Sigmoid colon (tissue), 6 donors: ENCODE measurements at regions not wholly inside any gene's neighbourhood (a gene's known extent, or its start where the extent isn't known, plus 50 kb on each side); places are given as distances from the start of the nearest gene placed in this dataset.
A peak's percentile ranks its signal among the peaks of the same experiment; 100 is the strongest.

Source experiments
- DNase-seq: peaks from one replicate; pipeline ENCODE4 v3.0.0-alpha.2; 2019
- H3K27ac ChIP-seq, 4 donors: fragments of 200-600 bp; sonication (generic); one replicate each; pipeline ENCODE4 v1.5.1; 2016 to 2019; ENCODE audit warnings: mild to moderate bottlenecking in 1 of 4
- H3K27me3 ChIP-seq, 3 donors: fragments of 200-600 bp; sonication (generic); one replicate each; pipeline ENCODE4 v1.5.1; 2019; ENCODE audit warnings: mild to moderate bottlenecking in 1 of 3
- H3K36me3 ChIP-seq, 4 donors: fragments of 200-600 bp; sonication (generic); one replicate each; pipeline ENCODE4 v1.5.1; 2016 to 2019
- H3K4me1 ChIP-seq, 4 donors: fragments of 200-600 bp; sonication (generic); one replicate each; pipeline ENCODE4 v1.5.1; 2017 to 2019
- H3K4me3 ChIP-seq, 4 donors: fragments of 200-600 bp; sonication (generic); one replicate each; pipeline ENCODE4 v1.5.1; 2017 to 2019; ENCODE audit warnings: mild to moderate bottlenecking in 2 of 4, moderate library complexity in 1 of 4
- H3K9me3 ChIP-seq, 4 donors: fragments of 200-600 bp in 3 of 4; sonication (generic) in 3 of 4; one replicate each; pipeline versions ENCODE4 v1.5.1 to v1.6.1; 2013 to 2019
- EP300 ChIP-seq, 4 donors: sonication (generic); formaldehyde crosslinking; IDR thresholded peaks; one replicate each; pipeline ENCODE4 v1.6.1; 2017; ENCODE audit warnings: antibody characterized with exemption in 4 of 4
- POLR2A ChIP-seq, 2 donors: fragments of 450-650 bp; IDR thresholded peaks; one replicate each; pipeline ENCODE4 v1.6.1; 2016; ENCODE audit warnings: antibody characterized with exemption in 2 of 2, mild to moderate bottlenecking in 2 of 2, moderate library complexity in 2 of 2
- POLR2AphosphoS5 ChIP-seq, 4 donors: sonication (generic); formaldehyde crosslinking; IDR thresholded peaks; one replicate each; pipeline ENCODE4 v1.6.1; 2017; ENCODE audit warnings: antibody characterized with exemption in 4 of 4
- WGBS, 2 donors: extraction: QIAGEN DNeasy Blood & Tissue Kit; methylation state at CpG; one replicate each; pipeline ENCODE4 v1.1.7; 2013; 5-methylcytosine and 5-hydroxymethylcytosine counted together
- intact Hi-C: fragments of 100-400 bp; cut with DNase I; formaldehyde crosslinking; loops from one replicate; pipeline ENCODE4 v1.15.1; 2023
- TF ChIP-seq, protein P1 (sequence below), 4 experiments: fragments of 450-650 bp in 3 of 4; fragments of 200-600 bp in 1 of 4; IDR thresholded peaks; one replicate each; pipeline ENCODE4 v1.5.1; 2016 to 2019; ENCODE audit warnings: antibody characterized with exemption in 4 of 4, mild to moderate bottlenecking in 3 of 4, moderate library complexity in 2 of 4
- donor health status: healthy with polysubstance abuse.
- donor health status: healthy.

DNA sequence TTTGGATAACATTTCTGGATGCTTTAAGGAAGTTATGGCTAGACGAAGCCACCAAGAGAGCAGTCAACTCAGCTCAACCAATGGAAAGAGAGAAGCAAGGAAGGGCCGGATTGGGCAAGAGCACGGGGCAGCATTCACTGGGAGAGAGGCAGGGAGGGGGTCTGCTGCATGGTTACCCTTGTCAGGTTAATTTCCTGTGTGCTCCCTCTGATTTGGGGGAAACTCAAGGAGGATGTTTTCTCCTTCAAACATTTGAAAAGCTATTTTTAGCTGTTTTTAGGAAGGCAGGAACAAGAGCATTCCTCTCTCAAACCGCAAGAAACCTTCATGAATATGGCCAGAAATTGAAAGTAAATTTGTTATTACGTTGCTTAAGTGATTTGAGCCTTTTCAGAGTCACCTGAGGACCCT lies 118.5 kb upstream of the ZFHX3 start:
- no peaks in the 10 kb centered on the region for H3K27me3 ChIP-seq
- H3K27ac ChIP-seq = peak overlapping the region; percentile 17 to 56 (median 51)
- intact Hi-C loops = no loop called here
- no peak for TF ChIP-seq POLR2A (IDR thresholded peaks at IDR 0.05)
- TF ChIP-seq, protein P1, sequence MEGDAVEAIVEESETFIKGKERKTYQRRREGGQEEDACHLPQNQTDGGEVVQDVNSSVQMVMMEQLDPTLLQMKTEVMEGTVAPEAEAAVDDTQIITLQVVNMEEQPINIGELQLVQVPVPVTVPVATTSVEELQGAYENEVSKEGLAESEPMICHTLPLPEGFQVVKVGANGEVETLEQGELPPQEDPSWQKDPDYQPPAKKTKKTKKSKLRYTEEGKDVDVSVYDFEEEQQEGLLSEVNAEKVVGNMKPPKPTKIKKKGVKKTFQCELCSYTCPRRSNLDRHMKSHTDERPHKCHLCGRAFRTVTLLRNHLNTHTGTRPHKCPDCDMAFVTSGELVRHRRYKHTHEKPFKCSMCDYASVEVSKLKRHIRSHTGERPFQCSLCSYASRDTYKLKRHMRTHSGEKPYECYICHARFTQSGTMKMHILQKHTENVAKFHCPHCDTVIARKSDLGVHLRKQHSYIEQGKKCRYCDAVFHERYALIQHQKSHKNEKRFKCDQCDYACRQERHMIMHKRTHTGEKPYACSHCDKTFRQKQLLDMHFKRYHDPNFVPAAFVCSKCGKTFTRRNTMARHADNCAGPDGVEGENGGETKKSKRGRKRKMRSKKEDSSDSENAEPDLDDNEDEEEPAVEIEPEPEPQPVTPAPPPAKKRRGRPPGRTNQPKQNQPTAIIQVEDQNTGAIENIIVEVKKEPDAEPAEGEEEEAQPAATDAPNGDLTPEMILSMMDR (IDR thresholded peaks at IDR 0.05) = no peak
- TF ChIP-seq POLR2AphosphoS5 (IDR thresholded peaks at IDR 0.05) = no peak
- no peak for TF ChIP-seq EP300 (IDR thresholded peaks at IDR 0.05)
- peak; percentile 66 for DNase-seq
- no peaks in the 10 kb centered on the region for H3K36me3 ChIP-seq
- H3K4me1 ChIP-seq = peaks cover 0 to 6% (median 2%) of the 10 kb centered on the region in 4 donors
- H3K4me3 ChIP-seq = peak overlapping the region in 3 of 4 donors; percentile 5 to 17 (median 15)
- no peaks in the 10 kb centered on the region for H3K9me3 ChIP-seq
- WGBS, 2 donors = 41 to 71% methylated on average over 5 of the region's 5 CpGs

DNA sequence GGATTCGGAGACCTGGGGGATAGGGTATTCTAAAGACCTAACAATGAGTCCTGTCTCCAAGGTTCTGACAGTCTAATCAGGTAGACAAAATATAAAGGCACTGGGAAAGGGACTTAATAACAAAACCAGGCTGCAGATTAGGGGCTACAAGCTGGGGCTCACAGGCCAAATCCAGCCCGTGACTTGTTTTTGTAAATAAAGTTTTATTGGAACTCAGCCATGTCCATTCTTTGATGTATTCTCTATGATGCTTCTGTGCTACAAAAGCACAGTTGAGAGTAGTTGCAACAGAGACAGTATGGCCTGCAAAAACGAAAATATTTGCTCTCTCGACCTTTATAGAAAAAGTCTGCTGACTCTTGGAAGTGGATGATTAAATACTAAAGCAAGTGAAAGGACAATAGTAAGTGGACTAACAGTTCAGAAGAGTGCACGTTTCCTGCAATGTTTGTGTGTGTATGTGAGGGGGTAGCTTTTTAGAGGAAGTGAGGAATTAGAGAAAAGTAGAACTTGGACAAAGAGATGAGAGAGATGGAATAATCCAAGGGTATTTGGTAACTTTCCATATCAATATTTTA lies 115.4 kb upstream of the ZFHX3 start:
- no peak overlapping the region for H3K27ac ChIP-seq
- H3K36me3 ChIP-seq = no peaks in the 10 kb centered on the region
- 68 to 71% methylated on average over 5 of the region's 5 CpGs for WGBS, 2 donors
- intact Hi-C loops = no loop called here
- TF ChIP-seq EP300 (IDR thresholded peaks at IDR 0.05) (no peak), POLR2AphosphoS5 (IDR thresholded peaks at IDR 0.05) (no peak), POLR2A (IDR thresholded peaks at IDR 0.05) (no peak)
- TF ChIP-seq, protein P1 (IDR thresholded peaks at IDR 0.05) = no peak
- H3K4me3 ChIP-seq = no peak overlapping the region
- DNase-seq = peak; percentile 11
- H3K9me3 ChIP-seq = no peaks in the 10 kb centered on the region
- H3K4me1 ChIP-seq = peaks cover 0 to 4% (median 0%) of the 10 kb centered on the region in 4 donors
- no peaks in the 10 kb centered on the region for H3K27me3 ChIP-seq

DNA sequence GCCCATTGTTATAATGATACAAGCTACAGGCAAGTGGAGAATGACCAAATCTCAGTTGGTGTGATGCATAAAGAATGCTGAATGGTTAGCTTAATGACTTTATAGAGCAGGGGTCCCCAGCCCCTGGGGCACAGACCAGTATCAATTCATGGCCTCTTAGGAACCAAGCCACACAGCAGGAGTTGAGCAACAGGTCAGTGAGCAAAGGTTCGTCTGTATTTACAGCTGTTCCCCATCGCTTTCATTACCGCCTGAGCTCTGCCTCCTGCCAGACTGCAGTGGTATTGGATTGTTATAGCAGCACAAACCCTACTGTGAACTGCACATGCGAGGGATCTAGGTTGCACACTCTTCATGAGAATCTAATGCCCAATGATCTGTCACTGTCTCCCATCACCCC lies 114.0 kb upstream of the ZFHX3 start:
- intact Hi-C loops = no loop called here
- H3K4me1 ChIP-seq = peaks cover 0 to 4% (median 0%) of the 10 kb centered on the region in 4 donors
- no peaks in the 10 kb centered on the region for H3K9me3 ChIP-seq
- H3K36me3 ChIP-seq = no peaks in the 10 kb centered on the region
- DNase-seq = no peak
- 37 to 76% methylated on average over 4 of the region's 4 CpGs for WGBS, 2 donors
- TF ChIP-seq, protein P1 (IDR thresholded peaks at IDR 0.05) = no peak
- TF ChIP-seq POLR2AphosphoS5 (IDR thresholded peaks at IDR 0.05) (no peak), POLR2A (IDR thresholded peaks at IDR 0.05) (no peak), EP300 (IDR thresholded peaks at IDR 0.05) (no peak)
- no peak overlapping the region for H3K27ac ChIP-seq
- H3K4me3 ChIP-seq = no peak overlapping the region
- no peaks in the 10 kb centered on the region for H3K27me3 ChIP-seq

DNA sequence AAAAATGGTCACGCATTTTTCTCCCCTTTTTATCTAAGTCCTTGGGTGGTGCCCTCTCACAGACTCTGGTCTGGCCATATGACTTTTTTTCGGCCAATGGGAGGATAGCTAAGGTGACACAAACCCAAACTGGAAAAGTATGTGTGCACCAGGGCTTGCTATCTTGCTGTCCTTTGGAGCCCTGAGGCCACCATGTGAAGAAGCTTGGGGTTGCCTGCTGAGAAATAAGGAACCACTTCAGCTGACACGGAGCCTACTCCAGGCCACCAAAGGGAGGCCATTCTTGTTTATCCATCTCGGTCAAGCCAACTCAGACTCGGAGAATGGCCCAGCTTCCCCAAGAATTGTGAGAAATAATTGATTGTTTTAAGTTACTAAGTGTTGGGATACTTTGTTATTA lies 111.4 kb upstream of the ZFHX3 start:
- WGBS, 2 donors = 87 to 89% methylated on average over 5 of the region's 5 CpGs
- H3K27me3 ChIP-seq = no peaks in the 10 kb centered on the region
- no peaks in the 10 kb centered on the region for H3K9me3 ChIP-seq
- DNase-seq = no peak
- no peak for TF ChIP-seq POLR2A (IDR thresholded peaks at IDR 0.05)
- TF ChIP-seq, protein P1 (IDR thresholded peaks at IDR 0.05) = no peak
- no peak for TF ChIP-seq POLR2AphosphoS5 (IDR thresholded peaks at IDR 0.05)
- no peak for TF ChIP-seq EP300 (IDR thresholded peaks at IDR 0.05)
- H3K4me1 ChIP-seq = no peaks in the 10 kb centered on the region
- no peak overlapping the region for H3K4me3 ChIP-seq
- intact Hi-C loops = no loop called here
- H3K27ac ChIP-seq = no peak overlapping the region
- H3K36me3 ChIP-seq = no peaks in the 10 kb centered on the region

DNA sequence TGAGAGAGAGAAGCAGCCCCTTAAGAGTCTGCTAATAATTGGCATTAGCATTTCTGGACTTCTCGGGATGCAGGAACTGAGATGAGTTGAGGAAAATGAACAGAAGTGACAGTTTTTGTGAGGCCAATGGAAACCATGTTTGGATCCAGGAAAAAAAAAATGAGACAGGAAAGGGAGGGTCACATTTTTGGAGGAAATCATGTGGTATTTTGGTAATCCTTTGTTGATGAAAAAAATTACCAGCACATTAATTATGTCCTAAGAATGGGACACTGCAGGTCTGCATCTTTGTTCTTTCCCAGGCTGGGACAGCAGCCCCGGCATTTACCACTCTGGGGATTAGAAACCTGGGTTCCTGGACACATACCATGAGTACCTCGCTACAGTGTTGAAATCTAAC lies 109.9 kb upstream of the ZFHX3 start:
- no peak overlapping the region for H3K4me3 ChIP-seq
- H3K27ac ChIP-seq = no peak overlapping the region
- DNase-seq = no peak
- no peaks in the 10 kb centered on the region for H3K27me3 ChIP-seq
- no peaks in the 10 kb centered on the region for H3K4me1 ChIP-seq
- intact Hi-C loops = no loop called here
- TF ChIP-seq, protein P1 (IDR thresholded peaks at IDR 0.05) = no peak
- no peak for TF ChIP-seq POLR2A (IDR thresholded peaks at IDR 0.05)
- no peak for TF ChIP-seq EP300 (IDR thresholded peaks at IDR 0.05)
- TF ChIP-seq POLR2AphosphoS5 (IDR thresholded peaks at IDR 0.05) = no peak
- H3K9me3 ChIP-seq = no peaks in the 10 kb centered on the region
- 78 to 89% methylated on average over 3 of the region's 3 CpGs for WGBS, 2 donors
- H3K36me3 ChIP-seq = no peaks in the 10 kb centered on the region
